ENCODE measurements at regions not wholly inside any gene's neighbourhood (a gene's known extent, or its start where the extent isn't known, plus 50 kb on each side); places are given as distances from the start of the nearest gene placed in this dataset.

DNA sequence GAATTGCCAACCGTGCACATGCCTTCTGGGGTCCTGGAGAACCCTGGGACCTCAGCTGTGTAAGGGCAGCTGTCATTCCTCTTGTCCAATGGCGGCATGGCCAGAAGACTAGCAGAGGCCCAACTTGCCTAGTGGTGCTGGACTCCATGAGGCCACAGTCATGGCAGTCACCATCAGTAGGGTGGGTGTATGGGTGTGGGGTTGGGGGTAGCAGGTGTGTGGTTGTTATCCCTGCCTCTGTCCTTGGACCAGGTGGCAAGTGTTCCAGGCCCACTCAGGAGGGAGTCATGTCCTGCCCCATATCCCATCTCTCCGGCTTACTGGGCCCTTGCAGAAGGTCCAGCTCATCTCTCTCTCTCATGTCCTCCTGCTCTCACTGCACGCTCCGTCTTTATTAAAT lies 1596.2 kb downstream of the MRPL39 start:
- TF ChIP-seq, protein P1, sequence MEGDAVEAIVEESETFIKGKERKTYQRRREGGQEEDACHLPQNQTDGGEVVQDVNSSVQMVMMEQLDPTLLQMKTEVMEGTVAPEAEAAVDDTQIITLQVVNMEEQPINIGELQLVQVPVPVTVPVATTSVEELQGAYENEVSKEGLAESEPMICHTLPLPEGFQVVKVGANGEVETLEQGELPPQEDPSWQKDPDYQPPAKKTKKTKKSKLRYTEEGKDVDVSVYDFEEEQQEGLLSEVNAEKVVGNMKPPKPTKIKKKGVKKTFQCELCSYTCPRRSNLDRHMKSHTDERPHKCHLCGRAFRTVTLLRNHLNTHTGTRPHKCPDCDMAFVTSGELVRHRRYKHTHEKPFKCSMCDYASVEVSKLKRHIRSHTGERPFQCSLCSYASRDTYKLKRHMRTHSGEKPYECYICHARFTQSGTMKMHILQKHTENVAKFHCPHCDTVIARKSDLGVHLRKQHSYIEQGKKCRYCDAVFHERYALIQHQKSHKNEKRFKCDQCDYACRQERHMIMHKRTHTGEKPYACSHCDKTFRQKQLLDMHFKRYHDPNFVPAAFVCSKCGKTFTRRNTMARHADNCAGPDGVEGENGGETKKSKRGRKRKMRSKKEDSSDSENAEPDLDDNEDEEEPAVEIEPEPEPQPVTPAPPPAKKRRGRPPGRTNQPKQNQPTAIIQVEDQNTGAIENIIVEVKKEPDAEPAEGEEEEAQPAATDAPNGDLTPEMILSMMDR (IDR thresholded peaks at IDR 0.05), result no peak
- TF ChIP-seq POLR2AphosphoS5 (IDR thresholded peaks at IDR 0.05) (no peak), POLR2A (IDR thresholded peaks at IDR 0.05) (no peak), EP300 (IDR thresholded peaks at IDR 0.05) (no peak)
